ENCODE measurements at regions not wholly inside any gene's neighbourhood (a gene's known extent, or its start where the extent isn't known, plus 50 kb on each side); places are given as distances from the start of the nearest gene placed in this dataset.

- TF ChIP-seq CTCF (IDR thresholded peaks at IDR 0.05) (no peak), POLR2A (IDR thresholded peaks at IDR 0.05) (no peak)
Observed at GRCh38 chr14:71481021-71481654, 451.1 kb upstream of the RGS6 start.

All from stomach (tissue), 4 donors.